AG04450 (cell line): ENCODE measurements at regions not wholly inside any gene's neighbourhood (a gene's known extent, or its start where the extent isn't known, plus 50 kb on each side); places are given as distances from the start of the nearest gene placed in this dataset.

Experiments
- CTCF ChIA-PET: fragments of 300-600, 350-600 bp; formaldehyde crosslinking; extraction: SDS; loops from one replicate; lab custom pipeline; 2022; ENCODE audit warnings: antibody characterized with exemption, inconsistent platforms; lab: Charles Lee
- POLR2A ChIA-PET: fragments of 350-600 bp; formaldehyde crosslinking; extraction: SDS; loops from one replicate; lab custom pipeline; 2021; ENCODE audit warnings: antibody characterized with exemption, inconsistent platforms; lab: Yijun Ruan, JAX
- DNase-seq: peaks from one replicate; pipeline ENCODE4 v3.0.0-alpha.2; 2011; ENCODE audit warnings: low read depth, low spot score
- H3K27ac ChIP-seq: one replicate; pipeline ENCODE4 v1.5.1; 2012; ENCODE audit warnings: low read depth, low read length, control low read depth
- H3K27me3 ChIP-seq: one replicate; pipeline ENCODE4 v1.6.0; 2012; ENCODE audit warnings: low read length; ENCODE audit not compliant: control insufficient read depth, insufficient read depth
- H3K4me3 ChIP-seq: 2 replicates; pipeline ENCODE4 v1.5.1; 2011; ENCODE audit warnings: mild to moderate bottlenecking, low read depth, low read length, control low read depth
- H3K9me3 ChIP-seq: 2 replicates; pipeline ENCODE4 v1.5.1; 2012; ENCODE audit warnings: low read length; ENCODE audit not compliant: control insufficient read depth, insufficient read depth
- CTCF ChIP-seq: IDR thresholded peaks from 2 replicates; pipeline ENCODE4 v1.5.1; 2011; ENCODE audit warnings: low read depth, low read length, control low read depth, inconsistent platforms

GRCh38 chr7:441684-442421 lies 77.8 kb downstream of the PDGFA start:
- ChIA-PET CTCF (no interaction called here), POLR2A (no interaction called here)
- no peak for DNase-seq
- peaks cover 8% of the 10 kb centered on the region for H3K27me3 ChIP-seq
- H3K9me3 ChIP-seq, result peaks cover 14% of the 10 kb centered on the region
- H3K4me3 ChIP-seq, result no peak overlapping the region
- no peak overlapping the region for H3K27ac ChIP-seq
- TF ChIP-seq CTCF, result no peak

DNA sequence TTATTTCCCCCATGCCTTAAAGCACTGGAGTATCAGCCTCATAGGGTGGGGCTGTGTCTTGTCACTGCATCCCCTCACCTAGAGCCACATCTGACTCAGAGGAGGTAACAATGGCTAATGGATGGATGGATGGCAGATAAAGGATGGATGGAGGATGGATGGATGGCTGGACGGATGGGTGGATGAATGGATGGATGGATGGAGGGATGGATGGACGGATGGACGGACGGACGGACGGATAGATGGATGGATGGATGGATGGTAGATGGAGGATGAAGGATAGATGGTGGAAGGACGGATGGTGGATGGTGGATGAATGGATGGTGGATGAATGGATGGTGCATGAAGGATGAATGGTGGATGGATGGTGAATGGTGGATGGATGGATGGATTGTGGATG lies 77.2 kb downstream of the PDGFA start:
- POLR2A ChIA-PET, result no interaction called here
- CTCF ChIA-PET, result no interaction called here
- Histone ChIP-seq H3K4me3 (no peak overlapping the region), H3K27me3 (peaks cover 8% of the 10 kb centered on the region), H3K27ac (no peak overlapping the region), H3K9me3 (peaks cover 14% of the 10 kb centered on the region)
- DNase-seq, result no peak
- TF ChIP-seq CTCF, result no peak

DNA sequence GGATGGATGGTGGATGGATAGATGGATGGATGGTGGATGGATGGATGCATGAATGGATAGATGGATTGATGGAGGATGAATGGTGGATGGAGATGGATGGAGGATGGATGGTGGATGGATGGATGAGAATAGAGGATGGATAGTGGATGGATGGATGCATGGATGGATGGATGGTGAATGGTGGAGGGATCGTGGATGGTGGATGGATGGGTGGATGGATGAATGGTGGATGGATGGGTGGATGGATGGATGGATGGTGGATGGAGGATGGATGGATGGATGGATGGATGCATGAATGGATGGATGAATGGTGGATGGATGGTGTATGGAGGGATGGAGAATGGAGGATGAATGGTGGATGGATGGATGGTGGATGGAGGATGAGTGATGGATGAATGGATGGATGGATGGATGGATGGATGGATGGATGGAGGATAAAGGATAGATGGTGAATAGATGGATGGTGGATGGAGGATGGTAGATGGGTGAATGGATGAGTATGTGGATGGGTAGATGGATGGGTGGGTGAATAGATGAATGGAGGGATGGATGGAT lies 76.3 kb downstream of the PDGFA start:
- H3K27me3 ChIP-seq, result peaks cover 8% of the 10 kb centered on the region
- H3K9me3 ChIP-seq, result peaks cover 14% of the 10 kb centered on the region
- DNase-seq, result no peak
- POLR2A ChIA-PET, result no interaction called here
- H3K27ac ChIP-seq, result no peak overlapping the region
- TF ChIP-seq CTCF, result no peak
- CTCF ChIA-PET, result no interaction called here
- H3K4me3 ChIP-seq, result no peak overlapping the region

DNA sequence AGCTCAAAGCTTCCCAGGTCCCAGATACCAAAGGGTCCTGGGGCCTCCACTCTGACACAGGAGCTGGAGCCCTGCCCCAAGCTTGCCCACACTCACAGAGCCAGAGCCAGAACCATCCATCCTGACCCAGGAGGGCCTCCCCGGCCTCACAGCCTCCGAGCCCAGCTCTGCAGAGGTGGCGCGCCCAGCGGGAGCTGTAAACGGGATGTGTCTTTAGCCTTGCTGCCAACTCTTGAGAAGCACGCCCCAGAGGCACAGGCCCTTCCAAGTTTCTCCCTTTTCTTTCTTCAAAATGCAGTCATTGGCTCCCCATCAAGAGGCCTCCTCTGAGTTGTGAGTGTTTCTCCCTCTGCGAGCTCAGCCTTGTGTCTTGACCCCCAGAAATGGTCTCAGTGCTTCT lies 75.0 kb downstream of the PDGFA start:
- no peak for DNase-seq
- no peak for TF ChIP-seq CTCF
- CTCF ChIA-PET, result no interaction called here

GRCh38 chr7:445020-445419 lies 74.6 kb downstream of the PDGFA start:
- DNase-seq, result no peak
- Histone ChIP-seq H3K9me3 (peaks cover 14% of the 10 kb centered on the region), H3K4me3 (no peak overlapping the region), H3K27me3 (peaks cover 14% of the 10 kb centered on the region), H3K27ac (no peak overlapping the region)
- POLR2A ChIA-PET, result no interaction called here
- CTCF ChIA-PET, result no interaction called here
- no peak for TF ChIP-seq CTCF

More for the DNA sequence above, 75.0 kb downstream of the PDGFA start:
- Histone ChIP-seq H3K4me3 (no peak overlapping the region), H3K9me3 (peaks cover 14% of the 10 kb centered on the region), H3K27ac (no peak overlapping the region), H3K27me3 (peaks cover 12% of the 10 kb centered on the region)
- POLR2A ChIA-PET, result no interaction called here
